ENCODE measurements at regions not wholly inside any gene's neighbourhood (a gene's known extent, or its start where the extent isn't known, plus 50 kb on each side); places are given as distances from the start of the nearest gene placed in this dataset.

GRCh38 chr21:16011719-16012118, 281.9 kb downstream of the USP25 start:
- no peak overlapping the region for H3K4me3 ChIP-seq (ENCODE audit: low read depth, low read length)

GRCh38 chr21:16013570-16013969, 283.8 kb downstream of the USP25 start:
- no peak overlapping the region for H3K4me3 ChIP-seq (ENCODE audit: low read depth, low read length)
- TF ChIP-seq, protein P1, sequence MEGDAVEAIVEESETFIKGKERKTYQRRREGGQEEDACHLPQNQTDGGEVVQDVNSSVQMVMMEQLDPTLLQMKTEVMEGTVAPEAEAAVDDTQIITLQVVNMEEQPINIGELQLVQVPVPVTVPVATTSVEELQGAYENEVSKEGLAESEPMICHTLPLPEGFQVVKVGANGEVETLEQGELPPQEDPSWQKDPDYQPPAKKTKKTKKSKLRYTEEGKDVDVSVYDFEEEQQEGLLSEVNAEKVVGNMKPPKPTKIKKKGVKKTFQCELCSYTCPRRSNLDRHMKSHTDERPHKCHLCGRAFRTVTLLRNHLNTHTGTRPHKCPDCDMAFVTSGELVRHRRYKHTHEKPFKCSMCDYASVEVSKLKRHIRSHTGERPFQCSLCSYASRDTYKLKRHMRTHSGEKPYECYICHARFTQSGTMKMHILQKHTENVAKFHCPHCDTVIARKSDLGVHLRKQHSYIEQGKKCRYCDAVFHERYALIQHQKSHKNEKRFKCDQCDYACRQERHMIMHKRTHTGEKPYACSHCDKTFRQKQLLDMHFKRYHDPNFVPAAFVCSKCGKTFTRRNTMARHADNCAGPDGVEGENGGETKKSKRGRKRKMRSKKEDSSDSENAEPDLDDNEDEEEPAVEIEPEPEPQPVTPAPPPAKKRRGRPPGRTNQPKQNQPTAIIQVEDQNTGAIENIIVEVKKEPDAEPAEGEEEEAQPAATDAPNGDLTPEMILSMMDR (IDR thresholded peaks at IDR 0.05; ENCODE audit: borderline replicate concordance, insufficient read depth, low read depth, low read length) = no peak

More at GRCh38 chr21:16011719-16012118, 281.9 kb downstream of the USP25 start:
- TF ChIP-seq, protein P1 (IDR thresholded peaks at IDR 0.05; ENCODE audit: borderline replicate concordance, insufficient read depth, low read depth, low read length) = no peak

DNA sequence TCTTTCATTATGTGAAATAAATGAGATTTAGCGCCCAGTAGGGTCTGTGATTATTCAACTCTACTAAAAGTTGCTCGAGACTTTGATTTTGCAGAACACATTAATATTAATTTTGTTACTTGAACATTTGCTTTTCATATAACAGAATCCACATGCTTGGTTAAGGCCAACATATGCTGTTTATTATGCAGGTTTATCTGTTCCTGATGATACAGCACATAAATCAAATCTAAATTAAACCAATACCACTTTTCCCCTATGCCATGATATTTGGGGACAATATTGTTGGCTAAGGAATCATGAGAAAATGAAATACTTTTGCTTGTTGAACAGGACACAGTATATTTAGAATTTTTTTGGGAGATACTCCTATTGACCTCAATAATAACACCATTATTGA, 291.1 kb downstream of the USP25 start:
- TF ChIP-seq, protein P1 (IDR thresholded peaks at IDR 0.05; ENCODE audit: borderline replicate concordance, insufficient read depth, low read depth, low read length) = no peak
- no peak overlapping the region for H3K4me3 ChIP-seq (ENCODE audit: low read depth, low read length)

DNA sequence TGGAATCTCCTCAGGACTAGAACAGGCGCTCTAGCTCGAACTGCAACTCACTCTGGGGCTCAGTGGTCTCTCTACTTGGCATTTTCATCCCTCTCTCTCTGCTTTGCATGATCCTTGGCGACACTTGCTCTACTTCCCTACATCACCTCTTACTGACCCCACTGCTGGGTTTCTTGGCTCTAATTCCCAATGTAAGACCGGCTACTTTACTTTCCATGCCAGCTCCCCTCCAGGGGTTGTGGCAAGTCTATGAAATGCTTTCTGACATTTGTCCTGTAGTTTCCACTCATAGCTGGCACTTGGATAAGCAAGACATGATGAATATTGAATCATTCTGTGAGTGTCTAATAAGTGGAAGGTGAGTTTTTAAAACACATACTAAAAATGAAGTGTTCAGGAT, 292.3 kb downstream of the USP25 start:
- TF ChIP-seq, protein P1 (IDR thresholded peaks at IDR 0.05; ENCODE audit: borderline replicate concordance, insufficient read depth, low read depth, low read length) = no peak
- H3K4me3 ChIP-seq (ENCODE audit: low read depth, low read length) = no peak overlapping the region

- TF ChIP-seq, protein P1 (IDR thresholded peaks at IDR 0.05; ENCODE audit: borderline replicate concordance, insufficient read depth, low read depth, low read length) = no peak
- no peak overlapping the region for H3K4me3 ChIP-seq (ENCODE audit: low read depth, low read length)
Observed at GRCh38 chr21:16022921-16023320, 293.1 kb downstream of the USP25 start.

DNA sequence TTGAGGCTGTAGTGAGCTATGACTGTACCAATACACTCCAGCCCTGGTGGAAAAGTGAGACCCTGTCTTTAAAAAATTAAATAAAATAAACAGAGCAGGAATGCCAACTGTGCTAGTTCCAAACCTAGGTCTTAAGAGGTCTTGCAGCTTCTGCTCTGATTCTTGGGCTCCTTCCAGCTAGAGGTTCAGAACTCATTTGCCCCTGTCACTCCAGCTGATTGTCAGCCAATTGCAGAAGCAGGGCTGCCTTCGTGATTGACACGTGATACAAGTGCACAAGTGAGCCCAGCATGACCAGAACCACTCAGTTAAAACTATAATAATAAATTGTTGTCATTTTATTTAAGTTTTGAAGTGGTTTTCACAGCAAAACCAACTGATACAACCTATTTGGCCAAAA, 298.4 kb downstream of the USP25 start:
- TF ChIP-seq, protein P1 (IDR thresholded peaks at IDR 0.05; ENCODE audit: borderline replicate concordance, insufficient read depth, low read depth, low read length) = no peak

DNA sequence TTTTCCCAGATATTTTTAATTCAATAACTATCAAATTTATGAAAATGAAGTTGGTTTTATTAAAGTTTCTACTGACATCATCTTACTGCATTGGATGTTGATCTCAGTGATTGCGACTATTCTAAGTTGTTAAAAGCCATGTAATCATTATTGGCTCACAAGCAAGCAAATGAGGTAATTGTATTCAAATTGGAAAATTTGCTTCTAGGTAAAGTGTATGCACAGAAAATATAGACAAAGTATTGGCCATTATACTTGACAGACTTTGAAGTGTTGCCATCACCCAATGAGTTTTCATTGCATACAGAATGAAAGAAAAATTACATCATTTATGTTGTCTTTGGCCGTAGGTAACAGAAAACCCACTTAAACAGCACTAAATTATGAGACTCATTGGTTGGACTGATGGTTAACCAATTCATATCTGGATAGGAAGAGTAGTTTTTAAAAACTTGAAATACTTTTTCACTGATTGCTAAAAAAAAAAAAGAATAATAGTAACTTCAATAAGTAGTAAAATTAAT, 299.2 kb downstream of the USP25 start:
- no peak overlapping the region for H3K4me3 ChIP-seq (ENCODE audit: low read depth, low read length)
- TF ChIP-seq, protein P1 (IDR thresholded peaks at IDR 0.05; ENCODE audit: borderline replicate concordance, insufficient read depth, low read depth, low read length) = no peak

More for the DNA sequence above, 298.4 kb downstream of the USP25 start:
- no peak overlapping the region for H3K4me3 ChIP-seq (ENCODE audit: low read depth, low read length)
